ENCODE measurements at regions not wholly inside any gene's neighbourhood (a gene's known extent, or its start where the extent isn't known, plus 50 kb on each side); places are given as distances from the start of the nearest gene placed in this dataset.
"Not testable (repeated sequence)": the region's sequence is repeated elsewhere in the genome, so short reads cannot be mapped to it uniquely, and the experiment has no call there.

DNA sequence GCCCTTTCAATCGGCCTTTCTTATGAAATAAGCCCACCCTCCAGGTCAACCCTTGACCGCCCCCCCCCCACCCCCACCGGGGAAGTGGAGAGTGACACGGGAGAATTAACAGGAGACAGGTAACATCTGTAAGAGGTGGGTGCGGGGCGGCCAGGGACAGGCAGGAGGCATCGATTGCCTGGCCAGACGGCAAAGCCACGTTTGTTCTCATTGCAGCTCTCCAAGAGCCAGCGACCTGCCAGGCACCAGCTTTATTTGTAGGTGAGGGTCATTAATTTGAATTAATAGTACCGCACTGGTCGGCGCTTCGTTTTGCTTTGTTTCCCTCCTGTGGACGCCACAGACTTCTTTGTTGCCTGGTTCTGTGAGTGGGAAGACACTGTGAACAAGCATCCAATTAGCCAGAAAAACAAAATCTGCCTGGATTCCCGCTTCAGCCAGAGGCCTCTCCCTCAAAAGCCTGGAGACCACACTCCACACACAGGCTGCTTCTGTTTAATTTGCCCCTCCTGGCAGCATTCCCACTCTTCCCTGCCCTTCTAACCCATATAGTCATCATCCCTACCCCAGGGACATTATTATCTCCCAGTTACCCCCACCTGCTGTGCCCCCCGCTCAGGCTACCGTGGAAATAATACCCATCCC, 104.5 kb upstream of the OPCML start:
- DNase-seq (ENCODE audit: low spot score in 2 of 2) = no peak
- Mint-ChIP-seq H3K9me3 (peaks cover 4% of the 10 kb centered on the region in 2 donors), H3K36me3 (no peaks in the 10 kb centered on the region), H3K27ac (no peak overlapping the region)
- ATAC-seq = no peak

DNA sequence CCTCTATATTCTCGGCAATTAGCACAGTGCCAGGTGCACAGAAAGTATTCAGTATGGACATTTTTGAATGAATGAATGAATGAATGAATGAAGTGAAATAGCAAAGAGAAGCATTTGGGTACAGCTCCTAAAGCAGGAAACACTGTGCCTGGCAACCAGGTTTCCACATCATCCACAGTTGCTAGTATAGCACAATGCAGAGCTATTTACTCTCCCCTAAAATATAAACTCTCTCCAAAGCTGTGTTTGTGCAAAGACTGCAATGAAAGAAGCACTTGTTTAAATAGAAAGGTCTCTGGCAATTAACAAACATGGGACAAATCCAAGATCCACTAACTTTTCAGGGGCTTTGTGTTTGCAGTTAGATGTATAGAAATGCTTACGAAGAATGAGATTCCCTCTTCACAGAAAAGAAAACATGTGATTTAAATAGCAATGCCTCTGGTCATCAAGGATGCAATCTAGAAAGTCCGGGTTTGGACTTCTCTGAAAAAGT, 103.0 kb upstream of the OPCML start:
- Mint-ChIP-seq H3K9me3 (no peaks in the 10 kb centered on the region), H3K27ac (no peak overlapping the region), H3K36me3 (no peaks in the 10 kb centered on the region)
- no peak for DNase-seq (ENCODE audit: low spot score in 2 of 2)
- ATAC-seq = no peak

GRCh38 chr11:133628371-133628770, 96.1 kb upstream of the OPCML start:
- not testable (repeated sequence) for ATAC-seq; H3K27ac Mint-ChIP-seq; H3K36me3 Mint-ChIP-seq; DNase-seq (ENCODE audit: low spot score in 2 of 2); H3K9me3 Mint-ChIP-seq

- no peaks in the 10 kb centered on the region for H3K36me3 Mint-ChIP-seq
- peaks cover 0 to 5% of the 10 kb centered on the region in 2 donors for H3K9me3 Mint-ChIP-seq
- no peak for ATAC-seq
- no peak overlapping the region for H3K27ac Mint-ChIP-seq
- DNase-seq (ENCODE audit: low spot score in 2 of 2) = no peak
These were observed 89.3 kb upstream of the OPCML start for GRCh38 chr11:133621611-133622010.

DNA sequence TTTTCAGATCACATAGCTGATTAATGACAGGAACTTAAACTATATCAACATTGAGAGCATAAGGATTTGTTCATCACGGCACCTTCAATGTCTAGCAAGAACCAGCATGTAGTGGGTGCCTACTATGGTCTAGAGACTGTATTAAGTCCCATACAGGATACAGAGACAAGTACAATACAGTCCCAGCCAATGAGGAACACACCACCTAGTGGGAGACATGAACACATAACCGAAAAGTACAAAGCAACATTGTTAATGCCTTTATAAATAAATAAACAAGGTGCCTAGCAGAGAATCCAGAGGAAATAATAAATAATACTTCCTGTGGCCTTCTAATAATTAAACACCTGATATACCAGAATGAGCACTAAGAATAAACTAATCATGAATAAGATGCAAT, 87.7 kb upstream of the OPCML start:
- Mint-ChIP-seq H3K36me3 (no peaks in the 10 kb centered on the region), H3K9me3 (peaks cover 8 to 11% of the 10 kb centered on the region in 2 donors), H3K27ac (no peak overlapping the region)
- no peak for ATAC-seq
- no peak for DNase-seq (ENCODE audit: low spot score in 2 of 2)

DNA sequence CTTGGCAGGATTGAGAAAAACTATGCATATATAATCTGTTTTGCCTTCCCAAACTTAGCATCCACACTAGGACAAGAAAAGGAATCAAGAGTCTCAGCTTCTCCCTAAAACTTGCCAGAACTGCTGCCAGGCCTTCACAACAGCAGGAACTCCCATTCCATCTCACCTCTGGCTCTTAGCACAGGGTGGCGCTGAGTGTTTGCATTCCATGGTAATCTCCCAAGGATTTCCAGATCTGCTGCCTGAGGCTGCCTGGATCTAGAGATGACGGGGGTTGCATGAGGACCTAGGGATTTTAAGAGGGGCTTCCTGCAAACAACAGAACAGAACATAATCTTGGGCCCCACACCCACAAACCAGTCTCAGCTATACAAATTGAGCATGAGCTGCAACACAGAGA, 87.1 kb upstream of the OPCML start:
- ATAC-seq = no peak
- DNase-seq (ENCODE audit: low spot score in 2 of 2) = no peak
- no peak overlapping the region for H3K27ac Mint-ChIP-seq
- no peaks in the 10 kb centered on the region for H3K36me3 Mint-ChIP-seq
- H3K9me3 Mint-ChIP-seq = peaks cover 8 to 11% of the 10 kb centered on the region in 2 donors

DNA sequence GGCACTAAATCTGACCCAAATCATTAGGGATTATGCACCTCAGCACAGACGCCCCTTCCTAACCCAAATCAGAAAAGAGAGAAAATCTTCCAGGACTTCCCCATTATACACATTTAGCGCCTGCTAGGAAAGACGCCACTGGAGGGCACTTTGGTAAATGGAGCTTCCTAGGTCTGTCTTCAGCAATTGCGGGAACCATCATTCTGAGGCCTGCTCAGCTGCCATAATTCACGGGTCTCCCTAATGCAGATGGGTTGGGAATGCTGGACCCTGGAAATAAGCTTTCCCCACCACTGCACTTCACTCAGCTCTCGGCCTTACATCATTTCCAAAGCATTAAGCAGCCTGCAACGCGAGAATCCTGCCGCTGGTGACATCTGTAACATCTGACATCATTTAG, 86.2 kb upstream of the OPCML start:
- ATAC-seq = no peak
- no peak overlapping the region for H3K27ac Mint-ChIP-seq
- peaks cover 8 to 11% of the 10 kb centered on the region in 2 donors for H3K9me3 Mint-ChIP-seq
- no peak for DNase-seq (ENCODE audit: low spot score in 2 of 2)
- no peaks in the 10 kb centered on the region for H3K36me3 Mint-ChIP-seq

DNA sequence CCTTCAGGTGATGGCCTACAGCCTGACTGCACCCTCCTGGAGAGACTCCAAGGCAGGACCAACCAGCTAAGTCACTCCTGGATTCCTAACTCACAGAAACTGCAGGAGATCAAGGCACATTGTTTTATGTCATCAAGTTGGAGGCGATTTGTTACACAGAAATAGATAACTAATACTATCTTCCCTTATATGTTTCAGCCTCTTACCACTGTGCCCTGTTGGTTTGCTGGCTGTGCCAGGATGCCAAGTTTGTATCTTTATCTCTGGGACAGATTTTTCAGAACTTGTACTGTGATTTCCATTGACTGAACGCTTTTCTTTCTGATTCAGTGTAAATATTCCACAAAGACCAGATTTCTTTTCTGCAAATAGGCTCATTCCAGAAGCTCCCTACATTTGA, 76.2 kb upstream of the OPCML start:
- Mint-ChIP-seq H3K36me3 (peaks cover 0 to 6% of the 10 kb centered on the region in 2 donors), H3K9me3 (peaks cover 19 to 23% of the 10 kb centered on the region in 2 donors), H3K27ac (no peak overlapping the region)
- no peak for DNase-seq (ENCODE audit: low spot score in 2 of 2)
- ATAC-seq = no peak

GRCh38 chr11:133606124-133606523, 73.8 kb upstream of the OPCML start:
- Mint-ChIP-seq H3K27ac (no peak overlapping the region), H3K36me3 (peaks cover 0 to under 1% of the 10 kb centered on the region in 2 donors), H3K9me3 (peaks cover 10 to 18% of the 10 kb centered on the region in 2 donors)
- no peak for DNase-seq (ENCODE audit: low spot score in 2 of 2)
- ATAC-seq = no peak

DNA sequence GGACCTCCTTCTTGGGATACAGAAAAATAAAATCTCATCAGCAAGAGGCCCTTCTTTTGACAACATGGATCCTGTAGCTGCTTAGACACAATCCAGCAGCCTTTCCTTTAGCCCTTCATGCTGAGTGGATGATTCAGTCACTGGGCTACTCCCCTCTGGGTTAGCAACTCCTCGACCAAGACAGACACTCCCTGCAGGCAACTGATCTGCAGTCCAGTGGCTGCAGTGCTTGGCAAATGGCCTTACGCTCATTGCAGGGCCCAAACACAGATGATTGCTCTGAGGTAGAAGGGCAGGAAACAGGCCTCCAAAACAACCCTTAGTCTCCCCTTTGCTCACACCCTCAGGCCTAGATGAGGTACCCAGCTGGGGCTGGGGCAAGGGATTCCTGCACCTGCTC, 73.2 kb upstream of the OPCML start:
- ATAC-seq = no peak
- no peak overlapping the region for H3K27ac Mint-ChIP-seq

GRCh38 chr11:133601641-133602040, 69.3 kb upstream of the OPCML start:
- Mint-ChIP-seq H3K36me3 (no peaks in the 10 kb centered on the region), H3K27ac (no peak overlapping the region), H3K9me3 (peaks cover 0 to 3% of the 10 kb centered on the region in 2 donors)
- ATAC-seq (no peak), DNase-seq (ENCODE audit: low spot score in 2 of 2) (no peak)

More for the DNA sequence above, 73.2 kb upstream of the OPCML start:
- Mint-ChIP-seq H3K36me3 (no peaks in the 10 kb centered on the region), H3K9me3 (peaks cover 7 to 14% of the 10 kb centered on the region in 2 donors)
- no peak for DNase-seq (ENCODE audit: low spot score in 2 of 2)

DNA sequence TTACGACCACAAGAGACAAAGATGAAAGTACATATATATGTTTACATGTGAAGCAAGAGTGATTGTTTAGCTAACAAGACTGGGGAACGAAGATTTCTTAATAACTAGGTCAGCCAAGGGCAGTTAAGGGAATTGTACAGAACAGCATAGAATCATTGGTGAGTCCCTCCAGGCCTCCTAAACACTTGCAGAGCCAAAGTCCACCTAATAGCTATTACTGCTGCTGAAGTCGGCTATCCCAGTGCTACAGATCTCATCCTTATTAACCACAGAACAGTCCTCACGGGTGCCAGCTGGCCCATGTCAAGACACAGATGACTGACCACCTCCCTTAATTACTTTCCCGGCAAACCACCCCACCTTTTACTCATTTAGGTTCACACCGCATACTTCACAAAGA, 68.5 kb upstream of the OPCML start:
- H3K36me3 Mint-ChIP-seq = no peaks in the 10 kb centered on the region
- ATAC-seq (no peak), DNase-seq (ENCODE audit: low spot score in 2 of 2) (no peak)
- no peak overlapping the region for H3K27ac Mint-ChIP-seq
- H3K9me3 Mint-ChIP-seq = peaks cover 6 to 7% of the 10 kb centered on the region in 2 donors

GRCh38 chr11:133600306-133600705, 68.0 kb upstream of the OPCML start:
- H3K9me3 Mint-ChIP-seq = peaks cover 6 to 7% of the 10 kb centered on the region in 2 donors
- ATAC-seq = no peak

GRCh38 chr11:133598906-133599305, 66.6 kb upstream of the OPCML start:
- H3K27ac Mint-ChIP-seq = no peak overlapping the region
- ATAC-seq (no peak), DNase-seq (ENCODE audit: low spot score in 2 of 2) (no peak)
- H3K36me3 Mint-ChIP-seq = no peaks in the 10 kb centered on the region
- H3K9me3 Mint-ChIP-seq = peaks cover 6 to 11% of the 10 kb centered on the region in 2 donors

More at GRCh38 chr11:133600306-133600705, 68.0 kb upstream of the OPCML start:
- no peak overlapping the region for H3K27ac Mint-ChIP-seq
- DNase-seq (ENCODE audit: low spot score in 2 of 2) = no peak
- H3K36me3 Mint-ChIP-seq = no peaks in the 10 kb centered on the region

- ATAC-seq (no peak), DNase-seq (ENCODE audit: low spot score in 2 of 2) (no peak)
- no peak overlapping the region for H3K27ac Mint-ChIP-seq
- H3K36me3 Mint-ChIP-seq = no peaks in the 10 kb centered on the region
- peaks cover 6 to 12% of the 10 kb centered on the region in 2 donors for H3K9me3 Mint-ChIP-seq
These were observed 64.9 kb upstream of the OPCML start for GRCh38 chr11:133597236-133597635.

- no peak for ATAC-seq
- Mint-ChIP-seq H3K36me3 (no peaks in the 10 kb centered on the region), H3K9me3 (peaks cover 6 to 12% of the 10 kb centered on the region in 2 donors), H3K27ac (no peak overlapping the region)
- DNase-seq (ENCODE audit: low spot score in 2 of 2) = no peak
These were observed 63.8 kb upstream of the OPCML start for GRCh38 chr11:133595998-133596590.

- Mint-ChIP-seq H3K27ac (no peak overlapping the region), H3K36me3 (no peaks in the 10 kb centered on the region)
- ATAC-seq = no peak
These were observed 60.7 kb upstream of the OPCML start for GRCh38 chr11:133593036-133593435.

More at GRCh38 chr11:133593036-133593435, 60.7 kb upstream of the OPCML start:
- no peak for DNase-seq (ENCODE audit: low spot score in 2 of 2)
- H3K9me3 Mint-ChIP-seq = peaks cover 6 to 9% of the 10 kb centered on the region in 2 donors

All from activated naive CD4-positive, alpha-beta T cell treated with anti-CD3 and anti-CD28 coated beads, Interleukin-2, amount 50 U/mL, for 72 hours (primary cell).